ENCODE measurements at regions not wholly inside any gene's neighbourhood (a gene's known extent, or its start where the extent isn't known, plus 50 kb on each side); places are given as distances from the start of the nearest gene placed in this dataset.

DNA sequence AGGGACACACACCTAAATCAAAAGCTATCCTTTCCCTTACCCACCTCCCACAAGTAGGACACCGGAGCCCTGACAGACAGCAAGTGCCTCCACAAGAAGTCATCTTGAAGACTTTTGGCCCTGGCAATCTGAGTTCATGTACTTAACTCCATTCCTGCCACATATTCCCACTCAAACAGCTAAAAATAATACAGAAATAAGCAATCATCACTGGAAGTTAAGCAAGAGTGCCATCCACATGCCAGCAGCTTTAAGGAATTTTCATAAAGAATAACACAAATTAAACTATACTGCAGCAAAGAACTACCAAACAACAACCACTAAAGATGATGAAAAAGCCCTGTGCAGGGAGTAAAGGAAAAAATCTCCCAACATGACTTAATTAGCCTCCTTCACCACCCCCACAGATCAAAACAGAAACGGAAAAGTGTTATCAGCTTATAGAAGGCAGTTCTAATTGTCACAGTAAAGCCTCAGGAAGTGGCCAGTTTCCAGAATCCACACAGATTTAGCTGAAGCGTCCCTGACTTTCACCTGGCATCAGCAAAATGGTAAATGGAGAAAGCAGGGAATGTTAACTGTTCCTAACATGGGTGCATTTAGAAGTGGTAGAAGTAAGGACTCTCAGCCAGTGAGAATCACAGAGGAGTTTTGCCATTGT, 343.9 kb downstream of the TBC1D4 start:
- DNase-seq (no peak), ATAC-seq (replicated peaks in 1 of 2) (no peak)
- Mint-ChIP-seq H3K4me3 (no peak overlapping the region), H3K4me1 (ENCODE audit: low read depth) (no peaks in the 10 kb centered on the region), H3K27me3 (ENCODE audit: low read depth) (peaks cover 15% of the 10 kb centered on the region), H3K27ac (no peak overlapping the region), H3K9me3 (peaks cover 4% of the 10 kb centered on the region in 2 donors), H3K36me3 (ENCODE audit: insufficient read depth in 2 of 2) (peaks cover 0 to 2% of the 10 kb centered on the region in 2 donors)

DNA sequence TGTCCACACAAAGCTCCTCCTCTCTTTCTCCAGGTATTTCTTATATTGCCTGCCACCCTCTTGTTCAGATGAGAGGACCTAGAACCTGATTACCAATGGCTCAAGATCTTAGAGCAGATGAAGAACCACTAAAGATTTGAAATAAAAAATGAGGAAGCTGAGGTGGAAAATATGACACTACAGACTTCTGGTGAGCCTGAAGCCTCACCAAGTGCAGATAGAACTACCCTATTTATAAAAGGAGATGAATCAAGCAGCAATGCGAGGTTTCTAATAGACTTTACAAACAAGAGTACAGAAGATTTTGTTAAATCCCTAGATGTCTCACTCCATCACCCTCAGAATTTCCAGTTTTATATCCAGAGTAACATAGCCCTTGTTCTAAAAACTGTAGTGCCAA, 345.8 kb downstream of the TBC1D4 start:
- H3K27me3 Mint-ChIP-seq (ENCODE audit: low read depth): peaks cover 15% of the 10 kb centered on the region
- H3K36me3 Mint-ChIP-seq (ENCODE audit: insufficient read depth in 2 of 2): peaks cover 0 to 2% of the 10 kb centered on the region in 2 donors
- no peak for ATAC-seq (replicated peaks in 1 of 2)
- H3K4me1 Mint-ChIP-seq (ENCODE audit: low read depth): no peaks in the 10 kb centered on the region
- peaks cover 4% of the 10 kb centered on the region in 2 donors for H3K9me3 Mint-ChIP-seq
- no peak overlapping the region for H3K27ac Mint-ChIP-seq
- no peak for DNase-seq
- no peak overlapping the region for H3K4me3 Mint-ChIP-seq

DNA sequence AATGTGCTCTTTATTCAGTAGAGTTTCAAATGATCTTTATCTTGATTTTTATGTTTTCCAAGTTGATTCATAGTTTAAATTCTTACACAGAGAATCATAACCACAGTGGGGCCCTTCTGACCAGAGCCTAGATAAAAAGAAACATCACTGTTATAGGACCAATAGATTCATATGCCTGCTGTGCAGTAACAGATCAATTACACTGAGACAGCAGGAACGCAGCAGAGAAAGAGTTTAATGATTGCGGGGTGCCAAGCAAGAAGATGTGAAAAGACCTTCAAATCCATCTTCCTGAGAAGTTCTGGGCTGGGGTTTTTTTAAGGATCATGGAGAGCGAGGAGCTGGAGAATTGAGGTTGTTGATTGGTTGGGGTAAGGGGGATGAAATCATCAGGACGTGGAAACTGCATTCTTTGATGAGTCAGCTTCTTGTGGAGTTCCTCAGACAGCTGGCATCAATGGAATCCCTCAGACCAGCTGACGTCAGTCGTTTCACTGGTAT, 346.6 kb downstream of the TBC1D4 start:
- Mint-ChIP-seq H3K36me3 (ENCODE audit: insufficient read depth in 2 of 2) (peaks cover 0 to 2% of the 10 kb centered on the region in 2 donors), H3K4me3 (no peak overlapping the region), H3K4me1 (ENCODE audit: low read depth) (no peaks in the 10 kb centered on the region), H3K9me3 (peaks cover 4% of the 10 kb centered on the region in 2 donors), H3K27me3 (ENCODE audit: low read depth) (peaks cover 15% of the 10 kb centered on the region), H3K27ac (no peak overlapping the region)
- ATAC-seq (replicated peaks in 1 of 2): no peak
- no peak for DNase-seq

DNA sequence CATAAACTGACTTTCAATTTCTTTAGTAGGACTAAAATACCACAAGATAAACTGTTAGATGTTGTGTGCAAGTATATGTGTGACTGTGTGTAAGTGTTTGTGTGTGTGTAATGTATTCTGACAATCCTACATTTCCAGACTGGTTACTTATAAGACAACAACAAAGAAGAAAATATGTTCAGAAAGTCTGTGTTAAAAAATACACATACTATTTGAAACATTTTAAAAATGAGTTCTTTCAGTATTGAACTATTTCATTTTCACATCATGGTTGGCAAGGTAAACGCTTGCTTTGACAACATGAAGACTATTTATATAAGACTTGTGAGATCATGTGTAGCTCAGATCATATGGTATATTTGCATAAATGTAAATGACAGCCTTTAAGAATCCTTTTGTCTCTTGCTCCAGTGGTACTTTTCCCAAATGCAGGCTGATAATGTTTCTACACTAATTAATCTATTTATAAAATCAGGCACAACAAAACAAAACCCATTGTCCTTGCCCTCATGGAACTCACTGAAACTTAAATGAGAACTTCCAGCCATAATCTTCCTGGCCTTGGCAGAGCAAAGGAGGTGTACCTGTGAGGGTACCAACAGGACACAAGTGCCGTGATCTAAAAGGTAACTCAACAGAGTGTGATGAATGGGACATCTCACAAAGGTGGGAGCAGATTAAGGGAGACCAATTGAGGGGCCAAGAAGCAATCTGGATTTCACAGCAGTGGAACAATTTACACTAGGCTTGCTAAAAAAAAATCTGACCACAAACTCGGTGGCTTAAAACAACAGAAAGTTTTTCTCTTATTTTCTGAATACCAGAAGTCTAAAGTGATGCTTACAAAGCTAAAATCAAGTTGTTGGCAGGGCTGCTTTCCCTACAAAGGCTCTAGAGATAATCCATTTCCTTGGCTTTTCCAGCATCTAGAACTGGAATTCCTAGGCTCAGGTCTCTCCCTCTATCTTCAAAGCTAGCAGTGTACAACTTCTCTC, 349.0 kb downstream of the TBC1D4 start:
- H3K9me3 Mint-ChIP-seq: peaks cover 3 to 4% of the 10 kb centered on the region in 2 donors
- DNase-seq (no peak), ATAC-seq (replicated peaks in 1 of 2) (no peak)
- no peaks in the 10 kb centered on the region for H3K36me3 Mint-ChIP-seq (ENCODE audit: insufficient read depth in 2 of 2)
- H3K4me3 Mint-ChIP-seq: no peak overlapping the region
- H3K27ac Mint-ChIP-seq: no peak overlapping the region
- no peaks in the 10 kb centered on the region for H3K4me1 Mint-ChIP-seq (ENCODE audit: low read depth)
- peaks cover 5% of the 10 kb centered on the region for H3K27me3 Mint-ChIP-seq (ENCODE audit: low read depth)

DNA sequence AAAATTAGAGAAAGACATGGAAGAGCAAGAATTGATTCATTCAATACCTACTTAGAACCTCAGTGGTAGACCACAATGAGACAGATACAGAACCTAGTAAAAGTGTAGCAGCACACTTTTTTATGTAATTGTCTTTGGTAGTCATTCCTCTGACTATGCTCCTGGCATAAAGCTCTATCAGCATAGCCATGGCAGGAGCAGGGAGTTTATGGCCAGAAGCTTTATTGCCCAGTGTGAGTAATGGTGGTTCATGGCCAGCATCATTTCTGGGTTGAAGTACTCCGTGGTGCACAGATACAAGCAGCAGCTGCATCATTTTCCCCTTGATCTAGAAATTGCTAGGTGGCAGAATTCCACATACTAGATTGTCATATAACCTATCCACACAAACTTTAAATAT, 352.6 kb downstream of the TBC1D4 start:
- Mint-ChIP-seq H3K9me3 (peaks cover 0 to 2% of the 10 kb centered on the region in 2 donors), H3K27ac (no peak overlapping the region), H3K27me3 (ENCODE audit: low read depth) (no peaks in the 10 kb centered on the region), H3K36me3 (ENCODE audit: insufficient read depth in 2 of 2) (no peaks in the 10 kb centered on the region), H3K4me3 (no peak overlapping the region), H3K4me1 (ENCODE audit: low read depth) (no peaks in the 10 kb centered on the region)
- no peak for ATAC-seq (replicated peaks in 1 of 2)
- DNase-seq: no peak

DNA sequence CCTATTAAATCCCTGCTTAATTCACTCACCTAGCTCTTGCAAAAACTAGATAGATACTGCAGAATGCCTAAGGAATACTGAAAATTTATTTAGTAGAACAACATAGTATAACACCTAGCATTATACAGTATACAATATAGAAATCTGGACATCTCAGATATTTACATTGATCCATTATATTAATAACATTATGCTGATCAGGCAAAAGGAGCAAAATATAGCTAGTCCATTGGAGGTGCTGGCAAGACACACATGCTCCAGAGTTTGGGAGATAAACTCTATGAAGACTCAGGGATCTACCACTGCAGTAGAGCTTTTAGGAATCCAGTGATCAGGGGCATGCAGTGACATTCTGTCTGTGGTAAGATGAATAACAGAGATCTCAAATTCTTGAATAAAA, 357.6 kb downstream of the TBC1D4 start:
- Mint-ChIP-seq H3K9me3 (no peaks in the 10 kb centered on the region), H3K4me3 (no peak overlapping the region), H3K27me3 (ENCODE audit: low read depth) (peaks cover 6% of the 10 kb centered on the region), H3K36me3 (ENCODE audit: insufficient read depth in 2 of 2) (no peaks in the 10 kb centered on the region), H3K4me1 (ENCODE audit: low read depth) (no peaks in the 10 kb centered on the region), H3K27ac (no peak overlapping the region)
- ATAC-seq (replicated peaks in 1 of 2): no peak
- DNase-seq: no peak

DNA sequence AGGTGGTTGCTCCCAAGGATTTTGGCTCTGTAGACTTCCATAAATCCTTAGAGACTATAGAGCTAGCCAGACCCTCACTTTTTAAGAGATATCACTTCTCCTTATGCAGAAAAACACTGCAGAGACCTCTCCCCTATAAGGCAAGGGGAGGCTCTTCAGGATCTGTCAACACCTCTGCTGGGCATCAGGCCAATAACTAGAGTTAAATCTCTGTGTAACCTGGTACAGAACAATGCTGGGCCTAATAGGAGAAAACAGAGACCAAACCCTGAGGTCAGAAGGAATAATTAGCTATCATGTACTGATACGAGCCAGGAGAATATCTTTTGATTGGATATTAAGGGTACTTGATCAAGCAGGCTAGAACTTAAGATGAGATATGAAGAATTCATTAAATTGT, 358.5 kb downstream of the TBC1D4 start:
- Mint-ChIP-seq H3K4me1 (ENCODE audit: low read depth) (no peaks in the 10 kb centered on the region), H3K27me3 (ENCODE audit: low read depth) (peaks cover 6% of the 10 kb centered on the region), H3K9me3 (no peaks in the 10 kb centered on the region), H3K36me3 (ENCODE audit: insufficient read depth in 2 of 2) (no peaks in the 10 kb centered on the region), H3K4me3 (no peak overlapping the region), H3K27ac (no peak overlapping the region)
- ATAC-seq (replicated peaks in 1 of 2) (no peak), DNase-seq (no peak)

DNA sequence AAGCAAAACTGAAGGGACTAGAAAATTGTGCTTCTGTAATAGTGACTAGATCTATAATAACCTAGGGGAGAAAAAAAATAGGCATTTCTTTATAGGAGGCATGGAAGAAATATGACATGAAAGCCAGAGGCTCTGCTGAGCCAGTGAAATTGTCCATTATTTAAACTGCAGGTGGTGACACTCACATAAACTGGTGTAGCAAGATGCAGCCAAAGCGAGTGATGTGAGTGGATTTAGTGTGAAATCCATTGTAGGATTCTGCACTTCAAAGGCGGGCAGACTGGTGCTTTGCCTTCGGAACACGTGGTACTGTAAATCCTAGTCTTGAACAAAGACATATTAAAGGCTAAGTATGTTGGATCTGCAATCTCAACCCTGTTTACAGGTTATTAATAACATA, 361.9 kb downstream of the TBC1D4 start:
- ATAC-seq (replicated peaks in 1 of 2) (no peak), DNase-seq (no peak)
- no peaks in the 10 kb centered on the region for H3K4me1 Mint-ChIP-seq (ENCODE audit: low read depth)
- peaks cover 6% of the 10 kb centered on the region for H3K27me3 Mint-ChIP-seq (ENCODE audit: low read depth)
- H3K27ac Mint-ChIP-seq: no peak overlapping the region
- no peaks in the 10 kb centered on the region for H3K36me3 Mint-ChIP-seq (ENCODE audit: insufficient read depth in 2 of 2)
- H3K9me3 Mint-ChIP-seq: no peaks in the 10 kb centered on the region
- H3K4me3 Mint-ChIP-seq: no peak overlapping the region

DNA sequence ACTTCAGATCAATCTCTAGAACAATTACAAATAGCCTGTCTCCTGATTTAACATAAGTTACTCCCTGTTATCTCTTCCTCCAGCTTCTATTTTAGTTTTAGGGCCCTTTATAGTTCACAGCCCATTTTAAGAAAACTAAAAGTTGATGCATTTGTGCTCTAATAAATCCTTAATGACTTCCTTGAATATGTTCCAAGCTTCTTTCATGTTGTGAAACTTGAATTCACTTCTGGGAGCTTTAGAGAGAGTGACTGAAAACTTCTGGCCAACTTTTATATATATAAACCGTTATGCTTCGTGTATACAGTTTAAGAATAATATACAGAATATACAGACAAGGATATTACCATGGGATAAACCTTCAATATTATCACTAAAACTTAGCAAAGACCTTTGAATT, 366.8 kb downstream of the TBC1D4 start:
- ATAC-seq (replicated peaks in 1 of 2) (no peak), DNase-seq (no peak)
- no peaks in the 10 kb centered on the region for H3K27me3 Mint-ChIP-seq (ENCODE audit: low read depth)
- no peak overlapping the region for H3K4me3 Mint-ChIP-seq
- no peaks in the 10 kb centered on the region for H3K4me1 Mint-ChIP-seq (ENCODE audit: low read depth)
- no peaks in the 10 kb centered on the region for H3K36me3 Mint-ChIP-seq (ENCODE audit: insufficient read depth in 2 of 2)
- peaks cover 2 to 4% of the 10 kb centered on the region in 2 donors for H3K9me3 Mint-ChIP-seq
- no peak overlapping the region for H3K27ac Mint-ChIP-seq

DNA sequence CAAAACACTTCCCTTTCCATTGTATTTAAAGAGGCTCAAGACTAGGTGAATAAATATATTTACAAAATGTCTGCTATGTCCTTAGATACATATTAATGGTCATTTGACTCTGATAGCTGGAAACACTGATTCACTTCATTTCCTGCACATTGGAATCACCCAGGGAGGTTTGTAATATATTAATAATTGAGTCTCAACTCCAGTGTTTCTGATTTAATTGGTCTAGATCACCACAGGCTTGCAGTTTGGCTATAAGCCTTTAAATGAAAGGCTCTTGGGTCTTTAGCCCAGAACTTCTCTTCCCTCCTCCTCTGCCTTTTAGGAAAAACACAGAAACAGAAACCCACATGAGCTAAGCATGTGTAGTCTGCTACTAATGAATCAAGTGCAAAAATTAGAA, 378.0 kb downstream of the TBC1D4 start:
- Mint-ChIP-seq H3K4me1 (ENCODE audit: low read depth) (no peaks in the 10 kb centered on the region), H3K27ac (no peak overlapping the region), H3K36me3 (ENCODE audit: insufficient read depth in 2 of 2) (peaks cover 0 to 3% of the 10 kb centered on the region in 2 donors), H3K27me3 (ENCODE audit: low read depth) (peaks cover 19% of the 10 kb centered on the region), H3K4me3 (no peak overlapping the region), H3K9me3 (peaks cover 0 to 3% of the 10 kb centered on the region in 2 donors)
- DNase-seq (no peak), ATAC-seq (replicated peaks in 1 of 2) (no peak)

DNA sequence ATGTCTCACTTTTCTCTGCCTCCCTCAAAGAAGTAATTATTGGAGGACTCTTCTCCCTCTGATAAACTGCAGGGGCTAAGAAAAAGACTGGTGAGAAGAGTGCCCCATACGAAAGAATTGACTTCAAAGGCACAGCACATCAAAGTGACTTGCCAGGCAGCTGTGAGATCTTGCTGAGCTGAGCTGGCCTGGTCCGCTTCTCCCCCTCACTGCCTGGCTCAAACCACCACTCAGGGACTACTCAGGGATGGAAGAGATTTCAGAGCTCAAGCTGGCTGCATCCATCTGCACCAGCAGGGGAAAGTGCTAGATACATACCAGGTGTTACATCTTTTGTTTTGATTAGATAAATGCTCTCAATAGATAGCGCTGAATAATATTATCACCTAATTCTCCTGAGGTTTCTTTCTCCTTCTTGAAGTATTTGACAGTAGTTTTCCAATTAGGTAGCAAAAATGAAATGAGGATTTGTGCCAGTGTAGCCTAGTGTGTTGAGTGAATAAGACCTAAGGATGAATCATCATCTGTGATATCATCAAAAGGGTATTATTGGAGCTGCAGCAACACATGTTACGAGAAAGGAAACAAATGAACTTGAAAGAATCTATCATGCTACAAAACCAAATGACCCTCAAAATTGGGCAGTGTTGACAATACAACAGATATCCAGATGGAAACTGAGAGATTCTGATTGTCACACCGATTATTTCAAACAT, 379.8 kb downstream of the TBC1D4 start:
- H3K9me3 Mint-ChIP-seq: no peaks in the 10 kb centered on the region
- no peak for ATAC-seq (replicated peaks in 1 of 2)
- peaks cover 26% of the 10 kb centered on the region for H3K27me3 Mint-ChIP-seq (ENCODE audit: low read depth)

DNA sequence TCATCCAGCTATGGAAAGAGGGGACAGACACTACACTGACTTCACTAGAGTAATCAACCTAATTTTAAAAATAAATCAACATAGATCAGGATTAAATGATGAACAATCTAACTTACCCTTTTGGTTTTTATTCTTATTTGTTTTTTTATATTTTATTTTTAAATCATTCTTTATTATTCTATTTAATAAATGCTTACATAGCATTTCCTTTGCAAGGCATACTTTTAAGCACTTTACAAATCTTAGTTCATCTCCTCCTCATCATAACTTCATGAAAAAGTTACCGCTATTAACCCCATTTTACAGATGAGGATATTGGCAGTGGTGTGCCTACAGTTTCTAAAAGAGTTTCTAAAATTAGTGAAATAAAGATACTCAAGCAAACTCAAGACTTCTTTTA, 380.6 kb downstream of the TBC1D4 start:
- Mint-ChIP-seq H3K27ac (no peak overlapping the region), H3K4me3 (no peak overlapping the region), H3K9me3 (no peaks in the 10 kb centered on the region), H3K36me3 (ENCODE audit: insufficient read depth in 2 of 2) (no peaks in the 10 kb centered on the region), H3K4me1 (ENCODE audit: low read depth) (no peaks in the 10 kb centered on the region), H3K27me3 (ENCODE audit: low read depth) (peaks cover 26% of the 10 kb centered on the region)
- no peak for DNase-seq
- ATAC-seq (replicated peaks in 1 of 2): no peak

More for the DNA sequence above, 379.8 kb downstream of the TBC1D4 start:
- no peaks in the 10 kb centered on the region for H3K36me3 Mint-ChIP-seq (ENCODE audit: insufficient read depth in 2 of 2)
- no peaks in the 10 kb centered on the region for H3K4me1 Mint-ChIP-seq (ENCODE audit: low read depth)
- H3K4me3 Mint-ChIP-seq: no peak overlapping the region
- no peak overlapping the region for H3K27ac Mint-ChIP-seq
- DNase-seq: no peak

DNA sequence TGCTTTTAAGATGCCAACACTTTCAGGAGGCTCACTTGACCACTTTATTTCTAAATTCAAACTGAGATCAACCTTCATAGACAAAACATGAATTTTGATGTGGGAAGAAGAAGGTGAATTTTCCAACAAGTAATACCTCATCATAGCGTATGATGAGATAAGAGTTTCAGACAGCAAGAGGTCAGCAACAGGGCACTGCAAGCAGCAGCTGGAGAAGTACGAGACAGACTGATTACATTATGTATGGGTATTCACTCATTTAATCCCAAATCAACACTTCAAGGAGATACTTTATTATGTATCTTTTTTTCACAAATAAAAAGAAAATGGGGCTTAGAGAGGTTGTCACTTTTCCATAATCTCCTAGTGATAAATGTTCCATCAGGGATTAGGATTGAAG, 389.8 kb downstream of the TBC1D4 start:
- no peak for DNase-seq
- Mint-ChIP-seq H3K27me3 (ENCODE audit: low read depth) (no peaks in the 10 kb centered on the region), H3K27ac (peak overlapping the region; percentile 9), H3K9me3 (no peaks in the 10 kb centered on the region), H3K4me1 (ENCODE audit: low read depth) (no peaks in the 10 kb centered on the region), H3K4me3 (peak overlapping the region in 1 of 2 donors; percentile 6), H3K36me3 (ENCODE audit: insufficient read depth in 2 of 2) (no peaks in the 10 kb centered on the region)
- no peak for ATAC-seq (replicated peaks in 1 of 2)

Data from activated T-cell treated with anti-CD3 and anti-CD28 coated beads, Interleukin-2, amount 50 U/mL, for 72 hours (primary cell).